Neuronal stem cell (in vitro differentiated cells): ENCODE measurements at regions not wholly inside any gene's neighbourhood (a gene's known extent, or its start where the extent isn't known, plus 50 kb on each side); places are given as distances from the start of the nearest gene placed in this dataset.

Experiments
- DNase-seq: peaks from one replicate; pipeline ENCODE4 v3.0.0-alpha.2; 2013; ENCODE audit warnings: low spot score
- H2AFZ ChIP-seq: one replicate; pipeline ENCODE4 v1.6.1; 2013; ENCODE audit warnings: mild to moderate bottlenecking, low read length, inconsistent platforms
- H2AK5ac ChIP-seq: 2 replicates; pipeline ENCODE4 v1.6.1; 2013; ENCODE audit warnings: low read depth, mild to moderate bottlenecking, inconsistent platforms, low read length, moderate library complexity, mixed read lengths
- H2BK120ac ChIP-seq: 2 replicates; pipeline ENCODE4 v1.6.1; 2013; ENCODE audit warnings: low read depth, mild to moderate bottlenecking, inconsistent platforms, low read length, moderate library complexity, mixed read lengths
- H2BK12ac ChIP-seq: one replicate; pipeline ENCODE4 v1.6.1; 2013; ENCODE audit warnings: low read length, inconsistent platforms
- H2BK15ac ChIP-seq: 2 replicates; pipeline ENCODE4 v1.6.1; 2013; ENCODE audit warnings: mild to moderate bottlenecking, low read length, inconsistent platforms, mixed read lengths
- H2BK5ac ChIP-seq: one replicate; pipeline ENCODE4 v1.6.1; 2013; ENCODE audit warnings: inconsistent platforms, mild to moderate bottlenecking, low read length, moderate library complexity
- H3K14ac ChIP-seq: one replicate; pipeline ENCODE4 v1.6.1; 2013; ENCODE audit warnings: low read length, inconsistent platforms
- H3K18ac ChIP-seq: 2 replicates; pipeline ENCODE4 v1.6.1; 2013; ENCODE audit warnings: low read length, inconsistent platforms
- H3K23ac ChIP-seq: 2 replicates; pipeline ENCODE4 v1.6.1; 2013; ENCODE audit warnings: low read depth, mild to moderate bottlenecking, mixed read lengths, low read length, inconsistent platforms; ENCODE audit not compliant: poor library complexity
- H3K27ac ChIP-seq: replicated peaks from 3 replicates; pipeline ENCODE4 v1.5.1; 2013; ENCODE audit warnings: low read length, inconsistent platforms
- H3K27me3 ChIP-seq, 3 experiments: 2 replicates each; pipeline ENCODE4 v1.6.1; 2013; ENCODE audit warnings: low read length in 3 of 3, mild to moderate bottlenecking in 2 of 3, inconsistent platforms in 1 of 3, low read depth in 1 of 3, mixed read lengths in 1 of 3, moderate library complexity in 1 of 3; ENCODE audit not compliant: control insufficient read depth in 3 of 3, insufficient read depth in 3 of 3
- H3K36me3 ChIP-seq, 2 donors: replicated peaks in 1 of 2; 2 replicates each; pipeline ENCODE4 v1.6.1; 2013; ENCODE audit warnings: low read length in 2 of 2; ENCODE audit not compliant: control insufficient read depth in 2 of 2, insufficient read depth in 2 of 2
- H3K4ac ChIP-seq: 2 replicates; pipeline ENCODE4 v1.6.1; 2013; ENCODE audit warnings: inconsistent platforms, mild to moderate bottlenecking, low read length, moderate library complexity
- H3K4me1 ChIP-seq, 2 donors: 1 replicate in 1 of 2; 2 replicates in 1 of 2; pipeline ENCODE4 v1.6.1; 2013; ENCODE audit warnings: low read length in 2 of 2, low read depth in 1 of 2; ENCODE audit not compliant: control insufficient read depth in 2 of 2, insufficient read depth in 1 of 2
- H3K4me2 ChIP-seq: one replicate; pipeline ENCODE4 v1.6.1; 2013; ENCODE audit warnings: mild to moderate bottlenecking, low read length, inconsistent platforms; ENCODE audit not compliant: insufficient read depth, poor library complexity, severe bottlenecking
- H3K4me3 ChIP-seq, 2 donors: 2 replicates each; pipeline ENCODE4 v1.5.1; 2013; ENCODE audit warnings: low read length in 2 of 2, mild to moderate bottlenecking in 2 of 2, inconsistent platforms in 1 of 2, moderate library complexity in 1 of 2
- H3K79me1 ChIP-seq: one replicate; pipeline ENCODE4 v1.6.1; 2013; ENCODE audit warnings: low read depth, mild to moderate bottlenecking, inconsistent platforms, low read length, moderate library complexity
- H3K9ac ChIP-seq: one replicate; pipeline ENCODE4 v1.6.1; 2013; ENCODE audit warnings: mild to moderate bottlenecking, low read depth, low read length, inconsistent platforms; ENCODE audit not compliant: poor library complexity
- H3K9me3 ChIP-seq, 2 donors: replicated peaks in 1 of 2; 2 replicates each; pipeline versions ENCODE3 to v1.6.1; 2013; ENCODE audit warnings: low read length in 2 of 2, mild to moderate bottlenecking in 2 of 2, inconsistent platforms in 1 of 2, low read depth in 1 of 2, mixed read lengths in 1 of 2, moderate library complexity in 1 of 2; ENCODE audit not compliant: control insufficient read depth in 2 of 2, insufficient read depth in 1 of 2
- H4K8ac ChIP-seq: one replicate; pipeline ENCODE4 v1.6.1; 2013; ENCODE audit warnings: low read depth, mild to moderate bottlenecking, inconsistent platforms, low read length, moderate library complexity
- H4K91ac ChIP-seq: one replicate; pipeline ENCODE4 v1.6.1; 2013; ENCODE audit warnings: low read length, low read depth, mild to moderate bottlenecking, inconsistent platforms; ENCODE audit not compliant: poor library complexity
- WGBS, 2 donors: extraction: QIAGEN DNeasy Blood & Tissue Kit; methylation state at CpG; one replicate each; pipeline ENCODE4 v1.1.7; 2013; ENCODE audit warnings: missing lambda C conversion rate in 2 of 2, mixed read lengths in 1 of 2; ENCODE audit not compliant: insufficient read length in 2 of 2, insufficient replicate concordance in 1 of 2; ENCODE audit errors: extremely low coverage in 2 of 2; 5-methylcytosine and 5-hydroxymethylcytosine counted together

GRCh38 chr6:90780778-90781177 is 193.9 kb upstream of the MAP3K7 start:
- no peak overlapping the region for H3K9ac ChIP-seq
- no peak overlapping the region for H4K91ac ChIP-seq
- no peak overlapping the region for H3K14ac ChIP-seq
- DNase-seq = no peak
- no peak overlapping the region for H2BK5ac ChIP-seq
- H3K27me3 ChIP-seq = no peaks in the 10 kb centered on the region
- H3K23ac ChIP-seq = no peak overlapping the region
- H3K4me1 ChIP-seq = no peaks in the 10 kb centered on the region
- H2BK12ac ChIP-seq = no peak overlapping the region
- no peak overlapping the region for H2BK120ac ChIP-seq
- H2BK15ac ChIP-seq = no peak overlapping the region
- no peak overlapping the region for H3K4ac ChIP-seq
- no peak overlapping the region for H2AFZ ChIP-seq
- H3K4me2 ChIP-seq = no peak overlapping the region
- no CpG with 5 or more reads among the region's 3 CpGs for WGBS, 2 donors
- no peak overlapping the region for H3K18ac ChIP-seq
- no peaks in the 10 kb centered on the region for H3K79me1 ChIP-seq
- H3K27ac ChIP-seq = no peak overlapping the region
- H2AK5ac ChIP-seq = no peak overlapping the region
- no peak overlapping the region for H3K4me3 ChIP-seq
- no peak overlapping the region for H4K8ac ChIP-seq
- no peaks in the 10 kb centered on the region for H3K36me3 ChIP-seq
- no peaks in the 10 kb centered on the region for H3K9me3 ChIP-seq

GRCh38 chr6:90780141-90780540 is 193.3 kb upstream of the MAP3K7 start:
- Histone ChIP-seq H3K23ac (no peak overlapping the region), H2BK120ac (no peak overlapping the region), H4K8ac (no peak overlapping the region), H3K4me1 (no peaks in the 10 kb centered on the region), H3K18ac (no peak overlapping the region), H2BK5ac (no peak overlapping the region), H2AFZ (no peak overlapping the region), H3K9me3 (no peaks in the 10 kb centered on the region), H3K14ac (no peak overlapping the region), H2AK5ac (no peak overlapping the region), H3K36me3 (no peaks in the 10 kb centered on the region), H3K79me1 (no peaks in the 10 kb centered on the region), H3K4me3 (no peak overlapping the region), H3K27ac (no peak overlapping the region), H3K4me2 (no peak overlapping the region), H2BK12ac (no peak overlapping the region), H4K91ac (no peak overlapping the region), H2BK15ac (no peak overlapping the region), H3K9ac (no peak overlapping the region), H3K4ac (no peak overlapping the region), H3K27me3 (no peaks in the 10 kb centered on the region)
- DNase-seq = no peak
- WGBS, 2 donors = no CpG with 5 or more reads among the region's 1 CpG

- no peak for DNase-seq
- WGBS, 2 donors = no CpG with 5 or more reads among the region's 5 CpGs
- Histone ChIP-seq H4K91ac (no peak overlapping the region), H2BK15ac (no peak overlapping the region), H3K27me3 (no peaks in the 10 kb centered on the region), H3K4me2 (no peak overlapping the region), H3K4ac (no peak overlapping the region), H3K9me3 (no peaks in the 10 kb centered on the region), H2BK5ac (no peak overlapping the region), H2BK120ac (no peak overlapping the region), H3K79me1 (no peaks in the 10 kb centered on the region), H3K4me1 (no peaks in the 10 kb centered on the region), H2AFZ (no peak overlapping the region), H2AK5ac (no peak overlapping the region), H3K23ac (no peak overlapping the region), H3K4me3 (no peak overlapping the region), H4K8ac (no peak overlapping the region), H3K36me3 (no peaks in the 10 kb centered on the region), H2BK12ac (no peak overlapping the region), H3K9ac (no peak overlapping the region), H3K27ac (no peak overlapping the region), H3K18ac (no peak overlapping the region), H3K14ac (no peak overlapping the region)
Measured at GRCh38 chr6:90778417-90779203, 191.7 kb upstream of the MAP3K7 start.

GRCh38 chr6:90770778-90771177 is 183.9 kb upstream of the MAP3K7 start:
- Histone ChIP-seq H3K4me1 (no peaks in the 10 kb centered on the region), H3K9ac (no peak overlapping the region), H2AFZ (no peak overlapping the region), H3K4me3 (no peak overlapping the region), H3K14ac (no peak overlapping the region), H3K23ac (no peak overlapping the region), H2AK5ac (no peak overlapping the region), H3K4me2 (no peak overlapping the region), H3K27me3 (no peaks in the 10 kb centered on the region), H3K4ac (no peak overlapping the region), H2BK15ac (no peak overlapping the region), H2BK12ac (no peak overlapping the region), H2BK120ac (no peak overlapping the region), H4K8ac (no peak overlapping the region), H2BK5ac (no peak overlapping the region), H3K9me3 (no peaks in the 10 kb centered on the region), H3K79me1 (no peaks in the 10 kb centered on the region), H3K27ac (no peak overlapping the region), H3K36me3 (no peaks in the 10 kb centered on the region), H4K91ac (no peak overlapping the region), H3K18ac (no peak overlapping the region)
- DNase-seq = no peak
